ENCODE measurements at regions not wholly inside any gene's neighbourhood (a gene's known extent, or its start where the extent isn't known, plus 50 kb on each side); places are given as distances from the start of the nearest gene placed in this dataset.
"Not testable (repeated sequence)": the region's sequence is repeated elsewhere in the genome, so short reads cannot be mapped to it uniquely, and the experiment has no call there.

GRCh38 chr16:21535201-21535600, 64.2 kb upstream of the METTL9 start:
- H3K27me3 Mint-ChIP-seq; intact Hi-C loops (cut with micrococcal nuclease); DNase-seq; H3K9me3 Mint-ChIP-seq; H3K4me3 Mint-ChIP-seq; H3K36me3 Mint-ChIP-seq (ENCODE audit: low read depth); H3K27ac Mint-ChIP-seq: not testable (repeated sequence)
- H3K4me1 Mint-ChIP-seq = peaks cover 15% of the 10 kb centered on the region

DNA sequence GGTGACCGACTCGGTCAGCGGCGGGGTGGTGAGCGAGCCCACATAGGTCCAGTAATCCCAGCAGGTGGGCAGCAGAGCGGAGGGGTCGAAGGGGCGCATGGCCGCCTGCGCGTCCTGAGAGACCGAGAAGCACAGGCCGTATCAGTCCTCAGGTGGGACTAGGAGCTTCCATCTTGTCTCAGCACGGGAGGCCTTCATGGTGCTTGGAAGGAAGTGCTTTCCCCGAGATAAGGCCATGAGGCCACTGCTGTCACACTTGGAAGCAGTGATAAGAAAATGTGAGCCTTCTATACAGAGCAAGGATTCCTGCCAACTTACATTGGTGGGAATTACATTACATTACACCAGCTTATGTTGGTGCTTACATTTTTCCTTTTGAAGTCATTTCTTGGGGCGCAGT, 62.6 kb upstream of the METTL9 start:
- H3K36me3 Mint-ChIP-seq (ENCODE audit: low read depth); H3K27ac Mint-ChIP-seq; intact Hi-C loops (cut with micrococcal nuclease); DNase-seq; H3K9me3 Mint-ChIP-seq; H3K27me3 Mint-ChIP-seq; H3K4me3 Mint-ChIP-seq: not testable (repeated sequence)
- H3K4me1 Mint-ChIP-seq = peaks cover 27% of the 10 kb centered on the region

DNA sequence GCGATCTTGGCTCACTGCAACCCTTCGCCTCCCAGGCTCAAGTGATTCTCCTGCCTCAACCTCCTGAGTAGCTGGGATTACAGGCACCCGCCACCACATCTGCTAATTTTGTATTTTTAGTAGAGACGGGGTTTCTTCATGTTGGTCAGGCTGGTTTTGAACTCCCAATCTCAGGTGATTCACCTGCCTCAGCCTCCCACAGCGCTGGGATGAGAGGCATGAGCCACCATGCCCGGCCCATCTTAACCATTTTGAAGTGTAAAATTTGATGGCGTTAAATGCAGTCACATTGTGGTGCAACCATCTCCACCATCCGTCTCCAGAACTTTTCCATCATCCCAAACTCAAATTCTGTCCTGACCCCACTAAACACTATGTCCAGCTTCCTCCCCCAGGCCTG, 61.8 kb upstream of the METTL9 start:
- DNase-seq; H3K4me3 Mint-ChIP-seq; H3K36me3 Mint-ChIP-seq (ENCODE audit: low read depth); H3K27me3 Mint-ChIP-seq; H3K9me3 Mint-ChIP-seq; H3K27ac Mint-ChIP-seq; intact Hi-C loops (cut with micrococcal nuclease): not testable (repeated sequence)
- peaks cover 30% of the 10 kb centered on the region for H3K4me1 Mint-ChIP-seq

DNA sequence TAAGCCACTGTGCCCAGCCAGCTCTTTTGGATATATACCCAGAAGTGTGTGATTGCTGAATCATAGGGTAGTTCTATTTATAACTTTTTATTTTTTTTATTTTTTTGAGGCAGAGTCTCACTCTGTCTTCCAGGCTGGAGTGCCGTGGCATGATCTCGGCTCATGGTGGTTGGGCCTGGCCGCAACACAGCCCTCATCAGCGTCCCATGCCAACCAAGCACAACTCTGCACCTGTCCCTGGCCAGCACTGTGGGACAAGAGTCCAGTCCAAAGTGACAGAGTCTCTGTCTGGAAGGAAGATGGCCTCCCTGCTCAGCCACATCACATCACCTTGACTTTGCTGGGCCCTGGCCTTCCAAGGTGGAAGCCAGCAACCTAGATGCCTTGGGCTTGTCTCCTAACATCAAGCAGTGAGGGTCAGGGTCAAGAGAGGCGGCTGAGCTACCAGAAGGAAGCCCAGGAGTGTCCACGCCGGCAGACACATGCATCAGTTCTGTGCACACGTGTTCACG, 60.2 kb upstream of the METTL9 start:
- H3K27ac Mint-ChIP-seq = peak overlapping the region; percentile 48

GRCh38 chr16:21540770-21541433, 58.5 kb upstream of the METTL9 start:
- intact Hi-C loops (cut with micrococcal nuclease); H3K9me3 Mint-ChIP-seq: not testable (repeated sequence)
- peak overlapping the region; percentile 51 for H3K4me3 Mint-ChIP-seq

More for the DNA sequence above, 60.2 kb upstream of the METTL9 start:
- intact Hi-C loops (cut with micrococcal nuclease); H3K4me3 Mint-ChIP-seq; H3K27me3 Mint-ChIP-seq; H3K9me3 Mint-ChIP-seq; DNase-seq; H3K36me3 Mint-ChIP-seq (ENCODE audit: low read depth): not testable (repeated sequence)
- peaks cover 32% of the 10 kb centered on the region for H3K4me1 Mint-ChIP-seq

DNA sequence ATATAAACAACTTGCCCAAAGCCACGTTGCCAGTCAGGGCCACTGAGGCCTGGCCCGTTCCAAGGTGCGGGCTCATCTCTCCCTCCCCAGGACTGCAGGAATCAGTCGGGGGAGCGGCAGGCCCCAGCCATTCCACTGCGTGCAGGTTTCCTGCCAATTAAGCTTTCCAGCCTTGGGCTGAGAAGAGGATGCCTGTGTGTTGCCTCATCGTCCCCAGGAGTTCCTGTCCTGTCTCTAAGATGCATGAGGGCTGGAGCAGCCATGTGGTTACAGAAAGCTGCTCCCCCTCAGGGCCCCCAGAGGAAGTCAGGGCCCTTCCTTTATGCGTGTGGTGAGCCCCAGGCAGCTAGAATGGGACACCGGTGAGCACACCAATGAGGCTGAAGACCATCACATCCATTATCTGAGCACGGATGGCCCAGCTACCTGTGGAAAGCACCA, 57.7 kb upstream of the METTL9 start:
- intact Hi-C loops (cut with micrococcal nuclease); H3K27me3 Mint-ChIP-seq; H3K9me3 Mint-ChIP-seq; H3K36me3 Mint-ChIP-seq (ENCODE audit: low read depth): not testable (repeated sequence)
- Mint-ChIP-seq H3K27ac (peak overlapping the region; percentile 93), H3K4me3 (peak overlapping the region; percentile 10), H3K4me1 (peaks cover 32% of the 10 kb centered on the region)
- peak; percentile 74 for DNase-seq

More at GRCh38 chr16:21540770-21541433, 58.5 kb upstream of the METTL9 start:
- peak; percentile 91 for DNase-seq
- H3K36me3 Mint-ChIP-seq (ENCODE audit: low read depth); H3K27me3 Mint-ChIP-seq: not testable (repeated sequence)
- peaks cover 32% of the 10 kb centered on the region for H3K4me1 Mint-ChIP-seq
- peak overlapping the region; percentile 93 for H3K27ac Mint-ChIP-seq

DNA sequence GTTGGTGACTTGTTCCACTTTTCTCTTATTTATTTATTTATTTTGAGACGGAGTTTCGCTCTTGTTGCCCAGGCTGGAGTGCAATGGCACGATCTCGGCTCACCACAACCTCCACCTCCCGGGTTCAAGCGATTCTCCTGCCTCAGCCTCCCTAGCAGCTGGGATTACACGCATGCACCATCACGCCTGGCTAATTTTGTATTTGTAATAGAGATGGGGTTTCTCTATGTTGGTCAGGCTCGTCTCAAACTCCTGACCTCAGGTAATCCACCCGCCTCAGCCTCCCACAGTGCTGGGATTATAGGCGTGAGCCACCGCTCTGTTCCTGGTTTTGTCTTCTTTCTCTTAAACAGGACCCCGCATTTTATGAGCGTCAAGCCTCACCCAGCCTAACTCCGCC, 57.3 kb upstream of the METTL9 start:
- H3K27me3 Mint-ChIP-seq; H3K9me3 Mint-ChIP-seq; H3K36me3 Mint-ChIP-seq (ENCODE audit: low read depth); DNase-seq; intact Hi-C loops (cut with micrococcal nuclease): not testable (repeated sequence)
- Mint-ChIP-seq H3K4me3 (peak overlapping the region; percentile 17), H3K4me1 (peaks cover 32% of the 10 kb centered on the region), H3K27ac (peak overlapping the region; percentile 62)

DNA sequence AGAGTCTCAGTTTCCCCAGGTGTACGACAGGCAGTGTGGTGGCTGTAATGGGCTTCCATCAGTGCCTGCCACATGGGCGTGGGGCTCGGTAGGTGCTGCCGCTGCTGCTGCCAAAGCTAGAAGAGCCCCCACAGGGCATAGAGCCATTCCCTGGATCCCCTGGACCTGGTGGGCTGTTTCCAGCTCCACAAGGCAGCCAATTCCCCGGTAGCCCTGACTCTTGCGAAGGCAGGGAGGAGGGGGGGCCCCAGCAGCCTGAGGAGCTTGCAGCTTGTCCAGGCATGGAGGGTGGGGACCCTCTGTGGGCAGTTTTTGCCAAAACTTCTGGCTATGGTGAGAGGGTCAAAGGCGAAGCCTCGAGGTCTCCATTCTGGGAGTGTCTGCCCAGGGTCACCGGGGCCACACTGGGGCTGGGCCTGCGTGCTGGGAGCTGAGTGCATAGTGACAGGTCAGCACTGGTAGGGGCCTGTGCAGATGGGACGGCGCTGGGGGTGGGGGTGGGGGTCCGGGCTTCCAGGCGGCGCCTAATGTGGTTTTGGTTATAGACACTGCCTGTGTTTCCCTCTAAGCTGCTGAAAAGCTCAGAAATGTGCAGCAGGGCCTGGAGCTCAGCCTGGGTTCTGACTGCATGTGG, 56.8 kb upstream of the METTL9 start:
- H3K27me3 Mint-ChIP-seq; H3K9me3 Mint-ChIP-seq; intact Hi-C loops (cut with micrococcal nuclease); H3K36me3 Mint-ChIP-seq (ENCODE audit: low read depth); DNase-seq; H3K4me3 Mint-ChIP-seq; H3K27ac Mint-ChIP-seq: not testable (repeated sequence)
- H3K4me1 Mint-ChIP-seq = peaks cover 32% of the 10 kb centered on the region

GRCh38 chr16:21543151-21543836, 56.1 kb upstream of the METTL9 start:
- H3K27me3 Mint-ChIP-seq; H3K9me3 Mint-ChIP-seq; H3K4me3 Mint-ChIP-seq; intact Hi-C loops (cut with micrococcal nuclease); H3K36me3 Mint-ChIP-seq (ENCODE audit: low read depth); DNase-seq: not testable (repeated sequence)
- H3K4me1 Mint-ChIP-seq = peaks cover 30% of the 10 kb centered on the region
- H3K27ac Mint-ChIP-seq = peak overlapping the region; percentile 15

DNA sequence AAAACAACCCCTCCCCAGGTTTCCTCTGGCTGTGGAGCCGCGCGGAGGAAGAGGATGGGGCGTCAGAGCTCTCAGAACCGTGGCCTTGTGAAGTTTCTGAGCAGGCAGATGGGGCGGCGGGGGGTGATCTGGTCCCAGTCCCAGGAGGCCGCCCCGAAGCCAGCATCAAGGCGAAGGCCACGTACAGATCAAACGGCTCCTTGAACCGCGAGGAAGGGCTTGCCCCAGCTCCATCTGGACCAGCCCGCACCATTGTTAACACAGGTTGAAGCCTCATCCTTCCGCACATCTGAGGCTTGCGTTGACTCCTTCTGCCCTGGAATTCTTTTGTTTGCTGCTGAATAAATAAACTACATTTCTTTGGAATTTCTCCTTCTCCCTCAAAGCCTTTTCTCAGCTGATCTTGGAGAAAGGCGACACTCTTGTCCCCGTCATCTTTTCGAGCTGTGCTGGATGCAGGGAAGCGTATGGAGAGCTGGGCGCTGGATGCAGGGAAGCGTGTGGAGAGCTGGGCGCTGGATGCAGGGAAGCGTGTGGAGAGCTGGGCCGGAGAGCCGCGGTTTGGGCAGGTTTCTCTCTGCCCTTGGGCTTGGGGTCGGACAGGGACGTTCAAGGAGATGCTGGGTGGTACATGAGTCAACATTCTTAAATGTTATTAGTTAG, 53.6 kb upstream of the METTL9 start:
- intact Hi-C loops (cut with micrococcal nuclease); H3K9me3 Mint-ChIP-seq; H3K27me3 Mint-ChIP-seq; H3K27ac Mint-ChIP-seq; H3K36me3 Mint-ChIP-seq (ENCODE audit: low read depth); H3K4me3 Mint-ChIP-seq; DNase-seq: not testable (repeated sequence)
- H3K4me1 Mint-ChIP-seq = peaks cover 15% of the 10 kb centered on the region

DNA sequence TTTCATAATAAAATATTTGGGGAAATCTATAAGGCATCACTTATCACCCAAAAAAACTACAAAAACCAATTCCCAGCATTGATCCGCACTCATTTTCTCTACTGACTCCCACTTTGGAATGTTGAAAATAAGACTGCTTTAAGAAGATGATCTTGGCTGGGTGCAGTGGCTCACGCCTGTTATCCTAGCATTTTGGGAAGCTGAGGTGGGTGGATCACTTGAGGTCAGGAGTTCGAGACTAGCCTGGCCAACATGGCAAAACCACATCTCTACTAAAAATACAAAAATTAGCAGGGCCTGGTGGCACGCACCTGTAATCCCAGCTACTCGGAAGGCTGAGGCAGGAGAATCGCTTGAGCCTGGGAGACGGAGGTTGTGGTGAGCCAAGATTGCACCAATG, 50.0 kb upstream of the METTL9 start:
- DNase-seq; H3K9me3 Mint-ChIP-seq; H3K4me1 Mint-ChIP-seq; H3K27ac Mint-ChIP-seq; H3K4me3 Mint-ChIP-seq; H3K36me3 Mint-ChIP-seq (ENCODE audit: low read depth); intact Hi-C loops (cut with micrococcal nuclease); H3K27me3 Mint-ChIP-seq: not testable (repeated sequence)
